NCI-H187 (cell line): ENCODE measurements at regions not wholly inside any gene's neighbourhood (a gene's known extent, or its start where the extent isn't known, plus 50 kb on each side); places are given as distances from the start of the nearest gene placed in this dataset.

Experiments
- DNase-seq, 2 experiments: peaks; one replicate each; lab custom pipeline; 2025; lab: John Stamatoyannopoulos, UW

- DNase-seq, result peak; percentile 20 to 21
Observed at GRCh38 chr20:25135031-25135430, 53.1 kb upstream of the VSX1 start.

- DNase-seq, result no peak
Observed at GRCh38 chr20:25136056-25136455, 54.1 kb upstream of the VSX1 start.

GRCh38 chr20:25136643-25137559, 55.0 kb upstream of the VSX1 start:
- DNase-seq, result no peak

- DNase-seq, result no peak
Observed at GRCh38 chr20:25139029-25139705, 56.3 kb upstream of the ENTPD6 start.

- no peak for DNase-seq
Observed at GRCh38 chr20:25140968-25141367, 54.5 kb upstream of the ENTPD6 start.

- DNase-seq, result no peak
Observed at GRCh38 chr20:25142435-25142834, 53.1 kb upstream of the ENTPD6 start.

GRCh38 chr20:25145131-25145530, 50.4 kb upstream of the ENTPD6 start:
- no peak for DNase-seq
